Astrocyte (in vitro differentiated cells and primary cell): ENCODE measurements at regions not wholly inside any gene's neighbourhood (a gene's known extent, or its start where the extent isn't known, plus 50 kb on each side); places are given as distances from the start of the nearest gene placed in this dataset.

Source experiments
- DNase-seq: peaks from one replicate; pipeline ENCODE4 v3.0.0-alpha.2; 2010; ENCODE audit warnings: low read depth
- FAIRE-seq: peaks from 2 replicates; lab custom pipeline; 2011; peaks lifted over from hg19 to GRCh38; lab: Jason Lieb, UNC
- H2AFZ ChIP-seq: 2 replicates; pipeline ENCODE4 v1.6.0; 2012; ENCODE audit warnings: low read depth, low read length, inconsistent platforms
- H3K27ac ChIP-seq: 2 replicates; pipeline ENCODE4 v1.5.1; 2011; ENCODE audit warnings: low read depth, low read length, inconsistent platforms
- H3K27me3 ChIP-seq: 2 replicates; pipeline ENCODE4 v1.6.0; 2011; ENCODE audit warnings: low read length, inconsistent platforms; ENCODE audit not compliant: insufficient read depth
- H3K36me3 ChIP-seq: 2 replicates; pipeline ENCODE4 v1.5.1; 2011; ENCODE audit warnings: low read length, inconsistent platforms; ENCODE audit not compliant: insufficient read depth
- H3K4me1 ChIP-seq: 2 replicates; pipeline ENCODE4 v1.5.1; 2011; ENCODE audit warnings: low read length, inconsistent platforms; ENCODE audit not compliant: insufficient read depth
- H3K4me2 ChIP-seq: 2 replicates; pipeline ENCODE4 v1.6.0; 2012; ENCODE audit warnings: low read length, inconsistent platforms
- H3K4me3 ChIP-seq: 2 replicates; pipeline ENCODE4 v1.5.1; 2011; ENCODE audit warnings: low read depth, mild to moderate bottlenecking, low read length, inconsistent platforms; ENCODE audit not compliant: insufficient read depth
- H3K79me2 ChIP-seq: 2 replicates; pipeline ENCODE4 v1.6.0; 2012; ENCODE audit warnings: mild to moderate bottlenecking, low read length, inconsistent platforms; ENCODE audit not compliant: insufficient read depth
- H3K9ac ChIP-seq: 2 replicates; pipeline ENCODE4 v1.6.0; 2012; ENCODE audit warnings: mild to moderate bottlenecking, low read length, inconsistent platforms
- H3K9me3 ChIP-seq: 2 replicates; pipeline ENCODE4 v1.5.1; 2012; ENCODE audit warnings: low read depth, mild to moderate bottlenecking, low read length, inconsistent platforms; ENCODE audit not compliant: insufficient read depth
- H4K20me1 ChIP-seq: 2 replicates; pipeline ENCODE4 v1.6.0; 2012; ENCODE audit warnings: low read length, inconsistent platforms; ENCODE audit not compliant: insufficient read depth
- H3K27ac Mint-ChIP-seq: one replicate; pipeline ENCODE4 v1.8.0; 2021; ENCODE audit warnings: mild to moderate bottlenecking, mixed read lengths; ENCODE audit not compliant: unreplicated experiment
- H3K27me3 Mint-ChIP-seq: one replicate; pipeline ENCODE4 v1.8.0; 2021; ENCODE audit warnings: low read depth, mixed read lengths; ENCODE audit not compliant: unreplicated experiment
- H3K36me3 Mint-ChIP-seq: one replicate; pipeline ENCODE4 v1.8.0; 2021; ENCODE audit warnings: low read depth, mixed read lengths; ENCODE audit not compliant: unreplicated experiment
- H3K4me1 Mint-ChIP-seq: one replicate; pipeline ENCODE4 v1.8.0; 2021; ENCODE audit warnings: low read depth, mixed read lengths; ENCODE audit not compliant: unreplicated experiment
- H3K4me3 Mint-ChIP-seq: one replicate; pipeline ENCODE4 v1.8.0; 2021; ENCODE audit warnings: mild to moderate bottlenecking, moderate library complexity, mixed read lengths; ENCODE audit not compliant: unreplicated experiment
- H3K9me3 Mint-ChIP-seq: one replicate; pipeline ENCODE4 v1.8.0; 2021; ENCODE audit warnings: mild to moderate bottlenecking, mixed read lengths; ENCODE audit not compliant: unreplicated experiment
- EZH2 ChIP-seq: IDR thresholded peaks from 2 replicates; pipeline ENCODE4 v1.6.1; 2012; ENCODE audit warnings: mild to moderate bottlenecking, low read length, inconsistent platforms; ENCODE audit not compliant: insufficient read depth
- TF ChIP-seq, protein P1 (sequence below): IDR thresholded peaks from 2 replicates; pipeline ENCODE4 v1.5.1; 2011; ENCODE audit warnings: low read depth, mild to moderate bottlenecking, inconsistent platforms, low read length, moderate library complexity; ENCODE audit not compliant: insufficient read depth

DNA sequence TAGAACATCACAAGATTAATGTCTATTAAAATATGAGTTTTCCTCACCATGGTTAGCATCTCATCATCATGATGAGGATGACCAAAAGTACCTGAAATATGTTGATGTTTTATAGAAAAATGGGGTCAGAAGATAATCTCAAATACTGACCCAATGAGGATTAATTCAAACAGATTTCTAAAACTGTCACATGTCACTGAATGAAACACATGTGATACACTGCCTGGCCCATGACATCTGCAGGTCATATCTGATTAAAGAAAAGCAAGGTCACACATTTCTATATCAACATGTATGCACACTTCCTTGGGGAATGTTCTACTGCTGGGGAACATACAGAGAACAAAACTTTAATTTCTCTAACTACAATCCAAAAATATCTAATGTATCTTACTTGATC lies 470.6 kb upstream of the ADGRL2 start:
- no peaks in the 10 kb centered on the region for H3K79me2 ChIP-seq
- no peak overlapping the region for H3K9ac ChIP-seq
- H3K9me3 ChIP-seq = no peaks in the 10 kb centered on the region
- H3K27ac Mint-ChIP-seq = no peak overlapping the region
- H2AFZ ChIP-seq = no peak overlapping the region
- H4K20me1 ChIP-seq = no peaks in the 10 kb centered on the region
- DNase-seq = no peak
- no peak for FAIRE-seq
- no peak overlapping the region for H3K4me2 ChIP-seq
- H3K27ac ChIP-seq = no peak overlapping the region
- H3K4me3 ChIP-seq = no peak overlapping the region
- peaks cover 6% of the 10 kb centered on the region for H3K4me1 Mint-ChIP-seq
- H3K27me3 ChIP-seq = no peaks in the 10 kb centered on the region
- H3K36me3 ChIP-seq = no peaks in the 10 kb centered on the region
- no peaks in the 10 kb centered on the region for H3K36me3 Mint-ChIP-seq
- H3K27me3 Mint-ChIP-seq = no peaks in the 10 kb centered on the region
- TF ChIP-seq EZH2 = no peak
- TF ChIP-seq, protein P1, sequence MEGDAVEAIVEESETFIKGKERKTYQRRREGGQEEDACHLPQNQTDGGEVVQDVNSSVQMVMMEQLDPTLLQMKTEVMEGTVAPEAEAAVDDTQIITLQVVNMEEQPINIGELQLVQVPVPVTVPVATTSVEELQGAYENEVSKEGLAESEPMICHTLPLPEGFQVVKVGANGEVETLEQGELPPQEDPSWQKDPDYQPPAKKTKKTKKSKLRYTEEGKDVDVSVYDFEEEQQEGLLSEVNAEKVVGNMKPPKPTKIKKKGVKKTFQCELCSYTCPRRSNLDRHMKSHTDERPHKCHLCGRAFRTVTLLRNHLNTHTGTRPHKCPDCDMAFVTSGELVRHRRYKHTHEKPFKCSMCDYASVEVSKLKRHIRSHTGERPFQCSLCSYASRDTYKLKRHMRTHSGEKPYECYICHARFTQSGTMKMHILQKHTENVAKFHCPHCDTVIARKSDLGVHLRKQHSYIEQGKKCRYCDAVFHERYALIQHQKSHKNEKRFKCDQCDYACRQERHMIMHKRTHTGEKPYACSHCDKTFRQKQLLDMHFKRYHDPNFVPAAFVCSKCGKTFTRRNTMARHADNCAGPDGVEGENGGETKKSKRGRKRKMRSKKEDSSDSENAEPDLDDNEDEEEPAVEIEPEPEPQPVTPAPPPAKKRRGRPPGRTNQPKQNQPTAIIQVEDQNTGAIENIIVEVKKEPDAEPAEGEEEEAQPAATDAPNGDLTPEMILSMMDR = no peak
- no peaks in the 10 kb centered on the region for H3K4me1 ChIP-seq
- H3K9me3 Mint-ChIP-seq = no peaks in the 10 kb centered on the region
- H3K4me3 Mint-ChIP-seq = no peak overlapping the region

DNA sequence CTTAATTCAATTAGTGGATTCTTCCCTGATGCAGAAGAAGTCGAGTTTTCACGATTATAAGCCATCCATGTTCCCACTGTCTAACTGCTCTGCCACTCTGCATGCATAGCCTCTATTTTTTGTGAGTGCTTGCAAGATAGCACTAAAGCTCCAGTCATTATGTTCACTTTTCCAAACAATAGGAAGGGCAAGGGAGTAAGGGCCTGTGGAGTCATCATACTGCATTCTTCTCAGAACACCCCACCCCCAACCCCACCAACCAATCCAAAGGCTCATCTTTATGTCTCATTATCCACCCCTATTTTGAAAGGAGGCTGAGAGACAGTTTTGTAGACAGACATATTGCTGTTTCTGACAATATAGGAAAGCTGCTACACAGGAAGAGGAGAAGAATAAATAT lies 471.7 kb upstream of the ADGRL2 start:
- DNase-seq = no peak
- Histone ChIP-seq H4K20me1 (no peaks in the 10 kb centered on the region), H3K79me2 (no peaks in the 10 kb centered on the region), H3K9me3 (no peaks in the 10 kb centered on the region), H3K4me2 (no peak overlapping the region), H3K4me3 (no peak overlapping the region), H3K27ac (no peak overlapping the region), H3K36me3 (no peaks in the 10 kb centered on the region), H3K4me1 (no peaks in the 10 kb centered on the region), H2AFZ (no peak overlapping the region), H3K9ac (no peak overlapping the region), H3K27me3 (no peaks in the 10 kb centered on the region)
- no peak for TF ChIP-seq EZH2
- TF ChIP-seq, protein P1 = no peak
- no peaks in the 10 kb centered on the region for H3K9me3 Mint-ChIP-seq
- no peaks in the 10 kb centered on the region for H3K27me3 Mint-ChIP-seq
- no peak overlapping the region for H3K4me3 Mint-ChIP-seq
- no peak for FAIRE-seq
- peaks cover 6% of the 10 kb centered on the region for H3K4me1 Mint-ChIP-seq
- H3K36me3 Mint-ChIP-seq = no peaks in the 10 kb centered on the region
- H3K27ac Mint-ChIP-seq = no peak overlapping the region

GRCh38 chr1:81327743-81328142 lies 473.0 kb upstream of the ADGRL2 start:
- no peaks in the 10 kb centered on the region for H3K27me3 Mint-ChIP-seq
- H3K4me1 Mint-ChIP-seq = peaks cover 6% of the 10 kb centered on the region
- Histone ChIP-seq H3K79me2 (no peaks in the 10 kb centered on the region), H3K27ac (no peak overlapping the region), H3K4me2 (no peak overlapping the region), H3K4me3 (no peak overlapping the region), H4K20me1 (no peaks in the 10 kb centered on the region), H3K36me3 (no peaks in the 10 kb centered on the region), H3K4me1 (no peaks in the 10 kb centered on the region), H2AFZ (no peak overlapping the region), H3K9ac (no peak overlapping the region), H3K27me3 (no peaks in the 10 kb centered on the region), H3K9me3 (no peaks in the 10 kb centered on the region)
- H3K27ac Mint-ChIP-seq = no peak overlapping the region
- DNase-seq (no peak), FAIRE-seq (no peak)
- no peak for TF ChIP-seq EZH2
- TF ChIP-seq, protein P1 = no peak
- no peaks in the 10 kb centered on the region for H3K36me3 Mint-ChIP-seq
- no peaks in the 10 kb centered on the region for H3K9me3 Mint-ChIP-seq
- H3K4me3 Mint-ChIP-seq = no peak overlapping the region
